ENCODE measurements at regions not wholly inside any gene's neighbourhood (a gene's known extent, or its start where the extent isn't known, plus 50 kb on each side); places are given as distances from the start of the nearest gene placed in this dataset.

GRCh38 chr2:204486321-204486720 is 59.0 kb upstream of the PARD3B start:
- no peak for DNase-seq (ENCODE audit: low read depth)

GRCh38 chr2:204486805-204487204 is 58.5 kb upstream of the PARD3B start:
- DNase-seq (ENCODE audit: low read depth) = no peak

- no peak for DNase-seq (ENCODE audit: low read depth)
These were observed 57.6 kb upstream of the PARD3B start for GRCh38 chr2:204487447-204488229.

DNA sequence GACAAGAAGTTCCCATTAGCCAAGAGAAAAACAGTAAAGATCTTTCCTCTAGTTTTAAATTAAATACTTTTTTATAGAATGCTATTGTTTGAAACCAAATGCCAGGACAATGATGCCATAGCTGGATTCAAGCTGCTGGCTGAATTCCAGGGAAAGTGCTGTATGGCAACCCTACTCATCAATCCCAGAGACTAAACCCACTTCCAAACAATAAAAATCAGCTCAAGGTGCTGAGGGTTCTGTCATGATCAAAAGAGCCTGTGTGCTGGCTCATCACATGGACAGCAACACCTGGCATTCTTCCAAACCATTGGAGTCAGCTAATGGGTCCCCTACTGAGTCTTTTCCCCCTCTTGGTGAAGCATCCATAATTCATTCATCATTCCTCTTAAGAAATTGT is 53.7 kb upstream of the PARD3B start:
- no peak for DNase-seq (ENCODE audit: low read depth)

DNA sequence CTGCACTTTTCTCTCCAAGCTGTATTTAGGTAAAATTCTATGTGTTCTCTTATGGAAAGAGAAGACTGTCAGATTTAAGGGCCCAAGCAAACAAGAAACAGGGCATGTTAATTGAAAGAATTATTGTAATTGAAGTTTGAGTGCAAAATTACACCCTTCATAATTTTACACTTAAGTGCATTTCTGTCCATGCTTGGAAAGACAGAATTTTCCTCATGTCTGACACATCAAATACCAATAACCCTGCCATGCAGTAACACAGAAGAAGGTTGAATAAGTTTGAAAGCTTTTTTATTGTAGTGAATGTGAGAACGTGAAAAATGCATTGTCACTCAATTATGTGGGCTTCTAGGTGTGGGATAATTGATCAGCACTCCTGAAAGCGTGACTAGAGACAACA is 52.9 kb upstream of the PARD3B start:
- no peak for DNase-seq (ENCODE audit: low read depth)

DNA sequence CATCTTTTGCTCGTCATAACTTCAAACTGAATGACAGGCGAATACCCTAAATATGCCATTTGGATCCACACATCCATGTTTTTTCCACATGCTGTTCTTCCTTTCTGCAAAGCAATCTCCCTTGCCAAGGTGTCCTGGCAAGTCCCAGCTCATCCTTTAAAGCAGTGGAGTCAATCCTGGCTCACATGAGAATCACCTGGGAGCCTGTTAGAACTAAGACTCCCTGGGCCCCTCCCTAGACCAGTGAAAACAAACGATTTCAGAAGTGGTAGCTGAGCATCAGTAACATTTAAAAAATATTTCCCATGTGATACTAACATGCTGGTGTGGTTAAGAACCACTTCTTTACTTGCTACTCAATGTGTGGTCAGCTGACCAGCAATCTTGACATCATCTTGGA is 50.6 kb upstream of the PARD3B start:
- DNase-seq (ENCODE audit: low read depth) = no peak

DNA sequence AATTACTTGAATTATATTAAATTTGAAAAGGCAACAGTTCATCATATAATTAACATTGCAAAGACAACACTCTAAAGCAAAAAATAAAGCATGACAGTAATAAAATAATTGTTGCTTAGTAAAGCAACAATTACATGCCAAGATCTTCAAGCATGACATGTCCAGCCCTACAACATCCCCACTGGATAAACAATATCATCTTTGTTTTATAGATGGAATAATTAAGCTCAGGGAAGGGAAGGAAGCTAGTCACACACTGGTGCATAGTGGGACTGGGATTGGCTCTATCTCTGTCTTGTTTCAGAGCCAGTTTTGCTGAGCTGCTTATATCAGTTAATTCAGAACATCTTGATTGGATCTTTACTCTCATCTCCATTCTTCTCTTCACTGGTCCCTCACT is 49.9 kb upstream of the PARD3B start:
- no peak for DNase-seq (ENCODE audit: low read depth)

Measured in amniotic epithelial cell (primary cell).